Cardiac muscle cell (in vitro differentiated cells and primary cell): ENCODE measurements at regions not wholly inside any gene's neighbourhood (a gene's known extent, or its start where the extent isn't known, plus 50 kb on each side); places are given as distances from the start of the nearest gene placed in this dataset.

Experiments used
- DNase-seq, 2 donors: peaks; one replicate each; pipeline versions ENCODE4 v3.0.0 to v3.0.0-alpha.2; 2010 to 2017; ENCODE audit warnings: low read depth in 1 of 2, low spot score in 1 of 2
- H3K27ac ChIP-seq: fragments of 200-600 bp; sonication (generic); 2 replicates; pipeline ENCODE4 v1.5.1; 2016
- H3K27me3 ChIP-seq: fragments of 200-600 bp; sonication (generic); 2 replicates; pipeline ENCODE4 v1.6.0; 2016; ENCODE audit warnings: control low read depth
- H3K36me3 ChIP-seq: fragments of 200-600 bp; sonication (generic); 2 replicates; pipeline ENCODE4 v1.5.1; 2016; ENCODE audit warnings: control low read depth
- H3K4me1 ChIP-seq: fragments of 200-600 bp; sonication (generic); 2 replicates; pipeline ENCODE4 v1.8.1; 2017; ENCODE audit warnings: low read depth, mild to moderate bottlenecking, mixed run types
- H3K4me3 ChIP-seq: fragments of 200-600 bp; sonication (generic); 2 replicates; pipeline ENCODE4 v1.5.1; 2016; ENCODE audit warnings: mild to moderate bottlenecking
- H3K9me3 ChIP-seq: fragments of 200-600 bp; sonication (generic); 2 replicates; pipeline ENCODE4 v1.5.1; 2017; ENCODE audit warnings: low read depth, mild to moderate bottlenecking, control low read depth
- TF ChIP-seq, protein P1 (sequence below): IDR thresholded peaks from 2 replicates; pipeline ENCODE4 v1.5.1; 2012; ENCODE audit warnings: low read depth, mild to moderate bottlenecking, low read length

DNA sequence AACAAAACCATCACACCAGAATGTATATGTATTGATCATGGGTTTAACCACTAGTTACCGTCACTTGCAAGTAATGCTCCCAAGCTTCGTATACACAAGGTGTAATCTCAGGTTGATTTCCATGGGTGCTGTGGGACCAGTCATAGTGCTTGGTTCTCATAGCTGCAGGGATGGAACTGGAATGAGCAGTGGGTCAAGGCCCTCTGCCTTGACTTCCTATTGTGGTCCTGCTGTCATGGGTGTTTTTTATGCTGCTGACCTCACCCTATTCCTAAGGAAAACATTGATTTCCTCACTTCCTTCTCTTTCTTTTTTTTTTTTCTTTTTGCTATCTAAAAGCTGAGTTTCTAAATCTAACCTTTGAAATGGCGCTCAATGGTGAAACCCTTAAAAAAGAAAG, 325.6 kb upstream of the RASGRP1 start:
- TF ChIP-seq, protein P1, sequence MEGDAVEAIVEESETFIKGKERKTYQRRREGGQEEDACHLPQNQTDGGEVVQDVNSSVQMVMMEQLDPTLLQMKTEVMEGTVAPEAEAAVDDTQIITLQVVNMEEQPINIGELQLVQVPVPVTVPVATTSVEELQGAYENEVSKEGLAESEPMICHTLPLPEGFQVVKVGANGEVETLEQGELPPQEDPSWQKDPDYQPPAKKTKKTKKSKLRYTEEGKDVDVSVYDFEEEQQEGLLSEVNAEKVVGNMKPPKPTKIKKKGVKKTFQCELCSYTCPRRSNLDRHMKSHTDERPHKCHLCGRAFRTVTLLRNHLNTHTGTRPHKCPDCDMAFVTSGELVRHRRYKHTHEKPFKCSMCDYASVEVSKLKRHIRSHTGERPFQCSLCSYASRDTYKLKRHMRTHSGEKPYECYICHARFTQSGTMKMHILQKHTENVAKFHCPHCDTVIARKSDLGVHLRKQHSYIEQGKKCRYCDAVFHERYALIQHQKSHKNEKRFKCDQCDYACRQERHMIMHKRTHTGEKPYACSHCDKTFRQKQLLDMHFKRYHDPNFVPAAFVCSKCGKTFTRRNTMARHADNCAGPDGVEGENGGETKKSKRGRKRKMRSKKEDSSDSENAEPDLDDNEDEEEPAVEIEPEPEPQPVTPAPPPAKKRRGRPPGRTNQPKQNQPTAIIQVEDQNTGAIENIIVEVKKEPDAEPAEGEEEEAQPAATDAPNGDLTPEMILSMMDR: no peak
- no peak for DNase-seq
- no peak overlapping the region for H3K4me3 ChIP-seq
- H3K27ac ChIP-seq: no peak overlapping the region
- no peaks in the 10 kb centered on the region for H3K9me3 ChIP-seq
- H3K36me3 ChIP-seq: no peaks in the 10 kb centered on the region
- no peaks in the 10 kb centered on the region for H3K27me3 ChIP-seq
- peaks cover 46% of the 10 kb centered on the region for H3K4me1 ChIP-seq

DNA sequence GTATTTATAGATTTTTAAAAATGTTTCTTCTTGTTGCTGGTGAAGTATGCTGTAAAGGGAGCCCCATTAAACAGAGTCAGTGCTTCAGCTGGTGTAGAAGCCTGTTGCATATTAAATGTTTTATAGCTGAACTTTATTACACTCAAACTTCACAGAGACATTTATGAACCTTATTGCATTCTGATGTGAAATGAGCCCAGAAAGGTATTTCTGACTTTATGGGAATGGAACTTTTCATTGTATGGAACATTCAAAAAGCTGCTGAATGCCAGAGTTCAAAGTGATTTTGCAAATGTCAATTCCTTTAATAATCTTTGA, 329.3 kb upstream of the RASGRP1 start:
- Histone ChIP-seq H3K4me1 (peaks cover 28% of the 10 kb centered on the region), H3K4me3 (no peak overlapping the region), H3K27ac (peak overlapping the region; percentile 36), H3K36me3 (no peaks in the 10 kb centered on the region), H3K27me3 (no peaks in the 10 kb centered on the region), H3K9me3 (no peaks in the 10 kb centered on the region)
- DNase-seq: no peak
- TF ChIP-seq, protein P1: no peak

DNA sequence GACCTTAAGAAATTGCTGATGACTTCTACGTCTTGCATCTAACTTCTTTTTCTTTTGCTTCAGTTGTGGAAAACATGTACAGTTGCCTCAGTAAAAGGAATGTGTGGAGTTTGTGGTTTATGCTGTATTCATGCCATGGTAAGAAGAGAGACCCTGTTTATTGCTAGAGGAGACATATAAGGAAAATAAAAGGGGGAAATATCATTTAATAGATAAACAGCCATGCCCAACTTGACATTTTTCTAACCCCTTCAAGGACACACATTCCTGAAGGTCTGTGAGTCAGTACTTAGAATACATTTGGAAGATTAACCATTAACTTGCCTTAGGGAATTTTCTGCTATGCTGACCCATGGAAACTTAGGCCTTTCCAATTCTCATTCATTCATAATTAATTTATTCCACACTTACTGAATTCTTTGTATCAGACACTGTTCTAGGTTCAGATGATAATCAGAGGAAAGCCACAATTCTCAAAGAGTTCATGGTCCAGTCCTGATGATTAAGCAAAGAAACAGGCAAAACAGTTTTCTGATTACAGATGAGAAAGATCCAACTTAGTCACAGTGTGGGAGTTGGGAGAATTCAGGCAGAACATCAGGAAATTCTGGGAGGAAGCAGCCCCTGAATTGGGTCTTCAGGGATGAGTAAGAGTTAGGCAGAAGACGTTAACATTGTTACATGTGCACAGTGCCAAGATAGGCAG, 329.8 kb upstream of the RASGRP1 start:
- Histone ChIP-seq H3K9me3 (no peaks in the 10 kb centered on the region), H3K4me3 (no peak overlapping the region), H3K27me3 (no peaks in the 10 kb centered on the region), H3K4me1 (peaks cover 23% of the 10 kb centered on the region), H3K27ac (peak overlapping the region; percentile 38), H3K36me3 (no peaks in the 10 kb centered on the region)
- TF ChIP-seq, protein P1: no peak
- DNase-seq: peak; percentile 32 to 89

DNA sequence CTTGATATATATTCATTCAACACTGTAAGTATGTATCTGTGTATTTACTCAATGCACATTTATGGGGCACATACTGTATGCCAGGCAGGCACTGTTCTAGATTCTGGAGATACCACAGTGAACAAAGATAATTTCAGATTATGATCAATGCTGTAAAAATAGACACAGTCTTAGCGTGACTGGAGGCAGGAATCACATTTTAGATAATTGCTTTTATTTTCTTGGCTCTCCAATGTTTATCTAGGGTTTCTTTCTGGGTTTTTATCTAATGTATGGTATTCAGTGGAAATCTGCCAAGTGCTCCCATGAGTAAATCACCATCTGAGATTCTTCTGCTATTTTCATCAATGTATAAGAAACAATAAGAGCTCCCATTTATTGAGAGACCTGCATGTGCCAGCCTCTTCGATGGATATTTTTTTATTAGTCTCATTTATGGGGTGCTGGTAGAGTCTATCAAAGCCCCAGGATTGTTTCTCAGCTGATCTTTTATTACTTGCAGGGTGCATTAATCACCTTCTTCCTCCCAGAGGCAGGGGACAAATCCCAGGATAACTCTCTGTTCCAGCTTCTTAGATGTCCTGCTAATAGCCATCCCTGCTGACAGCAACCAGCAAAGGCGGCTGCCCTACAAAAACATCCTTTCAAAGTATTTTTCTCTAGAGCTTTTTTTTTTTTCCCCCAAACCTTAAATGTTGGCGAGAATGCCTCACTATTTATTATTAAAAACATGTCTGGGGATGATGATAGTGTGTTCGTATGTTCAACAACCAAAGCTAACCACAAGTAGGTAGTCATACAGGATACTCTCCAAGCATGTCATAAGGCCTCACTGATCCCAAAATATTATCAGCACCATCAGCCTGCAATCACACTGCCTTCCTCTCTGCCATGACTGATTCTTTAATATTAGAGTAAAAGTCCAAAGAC, 331.0 kb upstream of the RASGRP1 start:
- no peak overlapping the region for H3K4me3 ChIP-seq
- peak in 1 of 2 donors; percentile 80 for DNase-seq
- no peaks in the 10 kb centered on the region for H3K9me3 ChIP-seq
- TF ChIP-seq, protein P1: no peak
- H3K4me1 ChIP-seq: peaks cover 19% of the 10 kb centered on the region
- H3K36me3 ChIP-seq: no peaks in the 10 kb centered on the region
- H3K27me3 ChIP-seq: no peaks in the 10 kb centered on the region
- H3K27ac ChIP-seq: no peak overlapping the region

GRCh38 chr15:38896647-38897046, 332.0 kb upstream of the RASGRP1 start:
- Histone ChIP-seq H3K9me3 (no peaks in the 10 kb centered on the region), H3K36me3 (no peaks in the 10 kb centered on the region), H3K4me1 (peaks cover 19% of the 10 kb centered on the region), H3K27ac (no peak overlapping the region), H3K4me3 (no peak overlapping the region), H3K27me3 (no peaks in the 10 kb centered on the region)
- no peak for DNase-seq
- TF ChIP-seq, protein P1: no peak
